ENCODE measurements at regions not wholly inside any gene's neighbourhood (a gene's known extent, or its start where the extent isn't known, plus 50 kb on each side); places are given as distances from the start of the nearest gene placed in this dataset.

- H3K9me3 ChIP-seq (ENCODE audit: insufficient read depth, low read depth, low read length), result no peaks in the 10 kb centered on the region
Measured at GRCh38 chr2:142332196-142332595, 201.4 kb upstream of the LRP1B start.

GRCh38 chr2:142330458-142330857 lies 199.6 kb upstream of the LRP1B start:
- H3K9me2 ChIP-seq (replicated peaks; ENCODE audit: low read depth, low read length), result no peaks in the 10 kb centered on the region
- TF ChIP-seq EZH2phosphoT487 (IDR thresholded peaks at IDR 0.05; ENCODE audit: borderline replicate concordance) (no peak), CTCF (conservative IDR thresholded peaks at IDR 0.05; ENCODE audit: low read length) (no peak)
- no peak overlapping the region for H2AFZ ChIP-seq (ENCODE audit: low read length)
- H3K4me2 ChIP-seq (ENCODE audit: low read depth, low read length, poor library complexity, severe bottlenecking), result no peak overlapping the region
- H3K9me3 ChIP-seq (ENCODE audit: insufficient read depth, low read depth, low read length), result no peaks in the 10 kb centered on the region
- no peak overlapping the region for H3K9ac ChIP-seq (ENCODE audit: low read depth, low read length, poor library complexity, severe bottlenecking)
- H3K4me3 ChIP-seq (ENCODE audit: low read length, poor library complexity, severe bottlenecking), result no peak overlapping the region
- H3K36me3 ChIP-seq (ENCODE audit: insufficient read depth, low read length), result no peaks in the 10 kb centered on the region
- H4K20me1 ChIP-seq (ENCODE audit: insufficient read depth, low read length, poor library complexity, severe bottlenecking), result no peaks in the 10 kb centered on the region
- H3F3A ChIP-seq (ENCODE audit: low read depth), result no peaks in the 10 kb centered on the region
- no peaks in the 10 kb centered on the region for H3K4me1 ChIP-seq (ENCODE audit: insufficient read depth, low read length, poor library complexity, severe bottlenecking)
- no peaks in the 10 kb centered on the region for H3K79me2 ChIP-seq (ENCODE audit: insufficient read depth, low read length)
- H3K27me3 ChIP-seq (ENCODE audit: insufficient read depth, low read length, poor library complexity, severe bottlenecking), result no peaks in the 10 kb centered on the region

More at GRCh38 chr2:142332196-142332595, 201.4 kb upstream of the LRP1B start:
- no peaks in the 10 kb centered on the region for H3K4me1 ChIP-seq (ENCODE audit: insufficient read depth, low read length, poor library complexity, severe bottlenecking)
- no peaks in the 10 kb centered on the region for H3K79me2 ChIP-seq (ENCODE audit: insufficient read depth, low read length)
- no peaks in the 10 kb centered on the region for H3F3A ChIP-seq (ENCODE audit: low read depth)
- H4K20me1 ChIP-seq (ENCODE audit: insufficient read depth, low read length, poor library complexity, severe bottlenecking), result no peaks in the 10 kb centered on the region
- TF ChIP-seq EZH2phosphoT487 (IDR thresholded peaks at IDR 0.05; ENCODE audit: borderline replicate concordance) (no peak), CTCF (conservative IDR thresholded peaks at IDR 0.05; ENCODE audit: low read length) (no peak)
- H3K4me3 ChIP-seq (ENCODE audit: low read length, poor library complexity, severe bottlenecking), result no peak overlapping the region
- H3K9me2 ChIP-seq (replicated peaks; ENCODE audit: low read depth, low read length), result no peaks in the 10 kb centered on the region
- H2AFZ ChIP-seq (ENCODE audit: low read length), result no peak overlapping the region
- H3K4me2 ChIP-seq (ENCODE audit: low read depth, low read length, poor library complexity, severe bottlenecking), result no peak overlapping the region
- no peaks in the 10 kb centered on the region for H3K36me3 ChIP-seq (ENCODE audit: insufficient read depth, low read length)
- no peak overlapping the region for H3K9ac ChIP-seq (ENCODE audit: low read depth, low read length, poor library complexity, severe bottlenecking)
- no peaks in the 10 kb centered on the region for H3K27me3 ChIP-seq (ENCODE audit: insufficient read depth, low read length, poor library complexity, severe bottlenecking)

GRCh38 chr2:142325870-142326269 lies 195.1 kb upstream of the LRP1B start:
- no peaks in the 10 kb centered on the region for H4K20me1 ChIP-seq (ENCODE audit: insufficient read depth, low read length, poor library complexity, severe bottlenecking)
- no peaks in the 10 kb centered on the region for H3K27me3 ChIP-seq (ENCODE audit: insufficient read depth, low read length, poor library complexity, severe bottlenecking)
- no peaks in the 10 kb centered on the region for H3F3A ChIP-seq (ENCODE audit: low read depth)
- H3K9me3 ChIP-seq (ENCODE audit: insufficient read depth, low read depth, low read length), result no peaks in the 10 kb centered on the region
- peaks cover 32% of the 10 kb centered on the region for H3K4me1 ChIP-seq (ENCODE audit: insufficient read depth, low read length, poor library complexity, severe bottlenecking)
- H3K9me2 ChIP-seq (replicated peaks; ENCODE audit: low read depth, low read length), result no peaks in the 10 kb centered on the region
- H3K4me3 ChIP-seq (ENCODE audit: low read length, poor library complexity, severe bottlenecking), result no peak overlapping the region
- H3K4me2 ChIP-seq (ENCODE audit: low read depth, low read length, poor library complexity, severe bottlenecking), result no peak overlapping the region
- TF ChIP-seq CTCF (conservative IDR thresholded peaks at IDR 0.05; ENCODE audit: low read length) (no peak), EZH2phosphoT487 (IDR thresholded peaks at IDR 0.05; ENCODE audit: borderline replicate concordance) (no peak)
- H3K79me2 ChIP-seq (ENCODE audit: insufficient read depth, low read length), result no peaks in the 10 kb centered on the region
- no peak overlapping the region; the same call in 1 of the 2 replicates for H2AFZ ChIP-seq (ENCODE audit: low read length)
- H3K36me3 ChIP-seq (ENCODE audit: insufficient read depth, low read length), result no peaks in the 10 kb centered on the region
- H3K9ac ChIP-seq (ENCODE audit: low read depth, low read length, poor library complexity, severe bottlenecking), result no peak overlapping the region

Measured in Loucy (cell line).